ENCODE measurements at regions not wholly inside any gene's neighbourhood (a gene's known extent, or its start where the extent isn't known, plus 50 kb on each side); places are given as distances from the start of the nearest gene placed in this dataset.

GRCh38 chr18:40365526-40365925 is 1589.5 kb upstream of the PIK3C3 start:
- no peaks in the 10 kb centered on the region for H3K36me3 ChIP-seq
- 69% methylated on average over 5 of the region's 5 CpGs for WGBS (ENCODE audit: insufficient coverage, low coverage, low lambda C conversion rate, missing lambda C conversion rate)
- intact Hi-C loops (cut with DNase I): no loop called here
- no peaks in the 10 kb centered on the region for H3K4me1 ChIP-seq
- no peak overlapping the region for H3K4me3 ChIP-seq
- no peak overlapping the region for H3K27ac ChIP-seq
- ATAC-seq: no peak
- DNase-seq: no peak
- no peaks in the 10 kb centered on the region for H3K27me3 ChIP-seq
- no peaks in the 10 kb centered on the region for H3K9me3 ChIP-seq
- TF ChIP-seq CTCF (IDR thresholded peaks at IDR 0.05): no peak
- no peak for TF ChIP-seq POLR2A (IDR thresholded peaks at IDR 0.05)

- no peaks in the 10 kb centered on the region for H3K27me3 ChIP-seq
- H3K9me3 ChIP-seq: no peaks in the 10 kb centered on the region
- H3K4me1 ChIP-seq: no peaks in the 10 kb centered on the region
- 41% methylated on average over 2 of the region's 2 CpGs for WGBS (ENCODE audit: insufficient coverage, low coverage, low lambda C conversion rate, missing lambda C conversion rate)
- intact Hi-C loops (cut with DNase I): no loop called here
- no peak for TF ChIP-seq CTCF (IDR thresholded peaks at IDR 0.05)
- TF ChIP-seq POLR2A (IDR thresholded peaks at IDR 0.05): no peak
- DNase-seq (no peak), ATAC-seq (no peak)
- H3K4me3 ChIP-seq: no peak overlapping the region
- no peaks in the 10 kb centered on the region for H3K36me3 ChIP-seq
- no peak overlapping the region for H3K27ac ChIP-seq
These were observed 1594.5 kb upstream of the PIK3C3 start for GRCh38 chr18:40360558-40360957.

GRCh38 chr18:40357536-40357935 is 1597.5 kb upstream of the PIK3C3 start:
- no peaks in the 10 kb centered on the region for H3K27me3 ChIP-seq
- DNase-seq (no peak), ATAC-seq (no peak)
- H3K9me3 ChIP-seq: no peaks in the 10 kb centered on the region
- H3K36me3 ChIP-seq: no peaks in the 10 kb centered on the region
- no peak overlapping the region for H3K27ac ChIP-seq
- no peak overlapping the region for H3K4me3 ChIP-seq
- TF ChIP-seq POLR2A (IDR thresholded peaks at IDR 0.05) (no peak), CTCF (IDR thresholded peaks at IDR 0.05) (no peak)
- 71% methylated on average over 2 of the region's 2 CpGs for WGBS (ENCODE audit: insufficient coverage, low coverage, low lambda C conversion rate, missing lambda C conversion rate)
- intact Hi-C loops (cut with DNase I): no loop called here
- H3K4me1 ChIP-seq: no peaks in the 10 kb centered on the region

GRCh38 chr18:40356168-40356567 is 1598.9 kb upstream of the PIK3C3 start:
- WGBS (ENCODE audit: insufficient coverage, low coverage, low lambda C conversion rate, missing lambda C conversion rate): 45% methylated on average over 6 of the region's 6 CpGs
- H3K27me3 ChIP-seq: no peaks in the 10 kb centered on the region
- TF ChIP-seq CTCF (IDR thresholded peaks at IDR 0.05) (no peak), POLR2A (IDR thresholded peaks at IDR 0.05) (no peak)
- no peaks in the 10 kb centered on the region for H3K36me3 ChIP-seq
- no peaks in the 10 kb centered on the region for H3K4me1 ChIP-seq
- no peak overlapping the region for H3K27ac ChIP-seq
- intact Hi-C loops (cut with DNase I): no loop called here
- no peaks in the 10 kb centered on the region for H3K9me3 ChIP-seq
- no peak for ATAC-seq
- H3K4me3 ChIP-seq: no peak overlapping the region
- DNase-seq: no peak

- H3K4me3 ChIP-seq: no peak overlapping the region
- H3K9me3 ChIP-seq: no peaks in the 10 kb centered on the region
- DNase-seq (no peak), ATAC-seq (no peak)
- H3K27ac ChIP-seq: no peak overlapping the region
- WGBS (ENCODE audit: insufficient coverage, low coverage, low lambda C conversion rate, missing lambda C conversion rate): 56% methylated on average over 1 of the region's 1 CpG
- no peaks in the 10 kb centered on the region for H3K27me3 ChIP-seq
- H3K4me1 ChIP-seq: no peaks in the 10 kb centered on the region
- TF ChIP-seq CTCF (IDR thresholded peaks at IDR 0.05) (no peak), POLR2A (IDR thresholded peaks at IDR 0.05) (no peak)
- intact Hi-C loops (cut with DNase I): no loop called here
- H3K36me3 ChIP-seq: no peaks in the 10 kb centered on the region
These were observed 1599.3 kb upstream of the PIK3C3 start for GRCh38 chr18:40355726-40356125.
